DND-41 (cell line): ENCODE measurements at regions not wholly inside any gene's neighbourhood (a gene's known extent, or its start where the extent isn't known, plus 50 kb on each side); places are given as distances from the start of the nearest gene placed in this dataset.

Experiments
- ATAC-seq: fragments of 200-7000 bp; cut with Tn5 transposase; 3 replicates; pipeline ENCODE4 v1.9.1; 2021; ENCODE audit warnings: low read depth; ENCODE audit not compliant: insufficient read depth
- DNase-seq: peaks from one replicate; pipeline ENCODE4 v3.0.0-alpha.2; 2020
- H2AFZ ChIP-seq: 2 replicates; pipeline ENCODE4 v1.6.0; 2012; ENCODE audit warnings: low read depth, low read length
- H3K27ac ChIP-seq: 2 replicates; pipeline ENCODE4 v1.5.1; 2012; ENCODE audit warnings: low read length, inconsistent platforms
- H3K27me3 ChIP-seq: fragments of 200-600 bp; sonication (generic); 2 replicates; pipeline ENCODE4 v1.6.0; 2012; ENCODE audit warnings: low read length, mild to moderate bottlenecking, inconsistent platforms; ENCODE audit not compliant: insufficient read depth, poor library complexity
- H3K36me3 ChIP-seq: 2 replicates; pipeline ENCODE4 v1.5.1; 2012; ENCODE audit warnings: low read length, inconsistent platforms; ENCODE audit not compliant: insufficient read depth
- H3K4me1 ChIP-seq: 2 replicates; pipeline ENCODE4 v1.5.1; 2012; ENCODE audit warnings: mild to moderate bottlenecking, low read length; ENCODE audit not compliant: insufficient read depth
- H3K4me2 ChIP-seq: 2 replicates; pipeline ENCODE4 v1.6.0; 2012; ENCODE audit warnings: mild to moderate bottlenecking, moderate library complexity, low read length, inconsistent platforms; ENCODE audit not compliant: insufficient read depth
- H3K4me3 ChIP-seq, 2 experiments: fragments of 200-600 bp in 1 of 2; shearing (Covaris generic) in 1 of 2; 2 replicates each; pipeline ENCODE4 v1.5.1; 2012 to 2016; ENCODE audit warnings: inconsistent platforms in 2 of 2, low read length in 2 of 2, mild to moderate bottlenecking in 2 of 2, low read depth in 1 of 2, moderate library complexity in 1 of 2
- H3K79me2 ChIP-seq: 2 replicates; pipeline ENCODE4 v1.6.0; 2012; ENCODE audit warnings: low read length, inconsistent platforms; ENCODE audit not compliant: insufficient read depth
- H3K9ac ChIP-seq: 2 replicates; pipeline ENCODE4 v1.6.0; 2012; ENCODE audit warnings: low read depth, mild to moderate bottlenecking, inconsistent platforms, low read length, moderate library complexity
- H3K9me3 ChIP-seq: 2 replicates; pipeline ENCODE4 v1.5.1; 2012; ENCODE audit warnings: low read length, moderate library complexity, mild to moderate bottlenecking, inconsistent platforms; ENCODE audit not compliant: insufficient read depth, severe bottlenecking
- H4K20me1 ChIP-seq: 2 replicates; pipeline ENCODE4 v1.6.0; 2012; ENCODE audit warnings: low read length; ENCODE audit not compliant: insufficient read depth
- CTCF ChIP-seq: IDR thresholded peaks from 2 replicates; pipeline ENCODE4 v1.5.1; 2012; ENCODE audit warnings: borderline replicate concordance, low read length, moderate library complexity, mild to moderate bottlenecking; ENCODE audit not compliant: poor library complexity, severe bottlenecking; ENCODE audit errors: extremely low read depth
- EZH2 ChIP-seq: IDR thresholded peaks from 3 replicates; pipeline ENCODE4 v1.6.1; 2012; ENCODE audit warnings: borderline replicate concordance, low read depth, mild to moderate bottlenecking, moderate library complexity, low read length, inconsistent platforms; ENCODE audit not compliant: severe bottlenecking

DNA sequence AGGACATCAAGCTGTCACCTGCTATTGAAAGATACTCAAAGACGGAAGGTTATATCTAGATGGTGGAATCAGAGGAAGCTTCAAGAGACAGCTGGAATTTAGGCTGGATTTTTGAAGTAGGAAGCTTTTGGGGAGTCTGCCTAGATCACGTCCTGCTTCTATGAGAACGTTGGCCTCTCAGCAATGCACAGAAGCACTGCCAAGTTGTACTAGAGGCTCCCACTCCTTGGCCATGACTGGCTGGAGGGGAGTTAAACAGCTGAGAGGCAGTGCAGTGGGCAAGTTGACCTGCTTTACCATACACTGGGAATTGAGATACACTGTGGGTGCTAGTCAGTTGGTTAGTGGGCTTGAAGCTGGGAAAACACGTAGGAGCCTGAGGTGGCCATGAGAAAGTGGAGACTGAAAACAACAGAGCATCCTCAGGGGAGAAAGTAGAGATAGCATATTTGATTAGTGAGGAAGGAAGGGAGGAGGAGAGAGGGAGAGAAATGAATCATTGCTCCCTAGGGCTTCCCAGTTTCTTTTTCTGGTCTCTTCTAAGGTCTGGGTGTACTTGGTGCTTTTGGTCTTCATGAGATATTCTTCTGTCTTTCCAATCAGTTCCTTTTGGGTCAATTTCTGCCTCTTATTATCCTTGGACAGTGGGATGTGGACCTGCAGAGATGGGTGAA is 110.8 kb downstream of the EMP1 start:
- DNase-seq = no peak
- TF ChIP-seq CTCF (no peak), EZH2 (no peak)
- no peaks in the 10 kb centered on the region for H4K20me1 ChIP-seq
- no peaks in the 10 kb centered on the region for H3K9me3 ChIP-seq
- H3K36me3 ChIP-seq = no peaks in the 10 kb centered on the region
- no peaks in the 10 kb centered on the region for H3K79me2 ChIP-seq
- no peak overlapping the region for H2AFZ ChIP-seq
- no peak overlapping the region for H3K4me2 ChIP-seq
- H3K9ac ChIP-seq = no peak overlapping the region
- H3K27me3 ChIP-seq = peaks cover 3% of the 10 kb centered on the region
- ATAC-seq = no peak
- no peaks in the 10 kb centered on the region for H3K4me1 ChIP-seq
- H3K4me3 ChIP-seq = no peak overlapping the region
- H3K27ac ChIP-seq = no peak overlapping the region

GRCh38 chr12:13304924-13305323 is 108.4 kb downstream of the EMP1 start:
- H4K20me1 ChIP-seq = no peaks in the 10 kb centered on the region
- DNase-seq = no peak
- H3K79me2 ChIP-seq = no peaks in the 10 kb centered on the region
- no peak for TF ChIP-seq CTCF
- no peak for TF ChIP-seq EZH2
- H3K27me3 ChIP-seq = peaks cover 3% of the 10 kb centered on the region
- H3K27ac ChIP-seq = no peak overlapping the region
- ATAC-seq = no peak
- no peaks in the 10 kb centered on the region for H3K36me3 ChIP-seq
- H3K9me3 ChIP-seq = no peaks in the 10 kb centered on the region
- H3K9ac ChIP-seq = no peak overlapping the region
- no peak overlapping the region for H2AFZ ChIP-seq
- no peak overlapping the region for H3K4me3 ChIP-seq
- no peak overlapping the region for H3K4me2 ChIP-seq
- H3K4me1 ChIP-seq = no peaks in the 10 kb centered on the region

DNA sequence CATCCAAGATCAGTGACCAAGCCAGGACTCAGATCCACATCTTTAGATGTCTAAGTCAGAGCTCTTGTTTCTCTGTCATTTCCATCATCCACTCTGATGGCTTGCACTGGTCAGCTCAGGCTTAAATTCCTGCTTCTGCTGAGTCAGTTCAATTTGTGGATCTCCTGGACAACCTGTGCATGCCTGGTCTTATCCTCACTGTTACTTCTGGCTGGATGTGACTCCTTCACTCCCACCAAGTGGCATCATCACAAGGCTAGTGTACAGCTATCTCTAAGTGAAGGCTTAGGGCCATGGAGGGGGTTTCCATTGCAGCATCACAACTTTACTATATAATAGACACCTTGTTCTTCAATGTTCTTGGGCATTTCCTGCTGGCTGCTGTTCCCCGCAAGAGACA is 102.9 kb downstream of the EMP1 start:
- TF ChIP-seq CTCF = no peak
- no peak for TF ChIP-seq EZH2
- ATAC-seq = no peak
- Histone ChIP-seq H3K79me2 (no peaks in the 10 kb centered on the region), H3K4me1 (no peaks in the 10 kb centered on the region), H3K27ac (no peak overlapping the region), H3K4me2 (no peak overlapping the region), H3K36me3 (no peaks in the 10 kb centered on the region), H3K9me3 (no peaks in the 10 kb centered on the region), H2AFZ (no peak overlapping the region), H3K27me3 (no peaks in the 10 kb centered on the region), H3K4me3 (no peak overlapping the region), H3K9ac (no peak overlapping the region), H4K20me1 (no peaks in the 10 kb centered on the region)
- no peak for DNase-seq
